HepG2 (cell line): ENCODE measurements at regions not wholly inside any gene's neighbourhood (a gene's known extent, or its start where the extent isn't known, plus 50 kb on each side); places are given as distances from the start of the nearest gene placed in this dataset.
A peak's percentile ranks its signal among the peaks of the same experiment; 100 is the strongest.

Experiments used
- ARNT2 ChIP-seq: sonication (generic); formaldehyde crosslinking; IDR thresholded peaks from 2 replicates; pipeline ENCODE4 v1.8.0; 2022; ENCODE audit warnings: mild to moderate bottlenecking, low read depth, missing genetic modification reagents, moderate library complexity
- ATRX ChIP-seq: sonication (generic); formaldehyde crosslinking; IDR thresholded peaks from 2 replicates; pipeline ENCODE4 v1.4.0; 2020; ENCODE audit warnings: missing genetic modification reagents, borderline replicate concordance
- CBX2 ChIP-seq, 2 experiments: fragments of 200-600 bp in 1 of 2; sonication (generic); formaldehyde crosslinking in 1 of 2; IDR thresholded peaks; 2 replicates each; pipeline versions ENCODE4 v1.7.0 to v1.8.1; 2018 to 2022; ENCODE audit warnings: low read depth in 2 of 2, low read length in 1 of 2, mild to moderate bottlenecking in 1 of 2, missing genetic modification reagents in 1 of 2
- CBX5 ChIP-seq: sonication (generic); formaldehyde crosslinking; IDR thresholded peaks from 2 replicates; pipeline ENCODE4 v1.4.0; 2020; ENCODE audit warnings: missing genetic modification reagents, borderline replicate concordance
- CENPT ChIP-seq: sonication (generic); formaldehyde crosslinking; IDR thresholded peaks from 2 replicates; pipeline ENCODE4 v1.8.0; 2022; ENCODE audit warnings: low read depth, mild to moderate bottlenecking, moderate library complexity, missing genetic modification reagents
- ERF ChIP-seq: IDR thresholded peaks from 2 replicates; pipeline ENCODE4 v1.6.1; 2018; ENCODE audit warnings: missing biosample characterization, missing genetic modification reagents
- IKZF1 ChIP-seq: fragments of 450-650 bp; IDR thresholded peaks from 2 replicates; pipeline ENCODE4 v1.7.1; 2016
- IRX3 ChIP-seq: sonication (generic); formaldehyde crosslinking; IDR thresholded peaks from 2 replicates; pipeline ENCODE4 v1.8.1; 2023; ENCODE audit warnings: mild to moderate bottlenecking, low read depth, missing genetic modification reagents, borderline replicate concordance
- ISX ChIP-seq: sonication (generic); formaldehyde crosslinking; conservative IDR thresholded peaks from 2 replicates; pipeline ENCODE4 v1.5.0; 2020; ENCODE audit warnings: missing genetic modification reagents
- JUNB ChIP-seq: sonication (generic); formaldehyde crosslinking; IDR thresholded peaks from 2 replicates; pipeline ENCODE4 v1.8.0; 2022; ENCODE audit warnings: missing genetic modification reagents, mild to moderate bottlenecking, borderline replicate concordance
- KDM3A ChIP-seq: IDR thresholded peaks from 2 replicates; pipeline ENCODE4 v1.6.1; 2018; ENCODE audit warnings: low read depth, missing compliant biosample characterization
- NBN ChIP-seq: fragments of 450-650 bp; conservative IDR thresholded peaks from 2 replicates; pipeline ENCODE4 v1.6.1; 2017
- RARA ChIP-seq: IDR thresholded peaks from 2 replicates; pipeline ENCODE4 v1.6.1; 2016; ENCODE audit warnings: missing genetic modification reagents, missing compliant biosample characterization
- SATB2 ChIP-seq: sonication (generic); formaldehyde crosslinking; IDR thresholded peaks from 2 replicates; pipeline ENCODE4 v1.5.0; 2020; ENCODE audit warnings: missing genetic modification reagents
- STAT5B ChIP-seq: sonication (generic); formaldehyde crosslinking; IDR thresholded peaks from 2 replicates; pipeline ENCODE4 v1.4.0; 2020; ENCODE audit warnings: missing genetic modification reagents
- TAF15 ChIP-seq: fragments of 200-400 bp; formaldehyde crosslinking; IDR thresholded peaks from one replicate; pipeline ENCODE4 v1.6.1; 2018; ENCODE audit warnings: mild to moderate bottlenecking, low read depth, low read length; ENCODE audit not compliant: poor library complexity, severe bottlenecking
- TCF7 ChIP-seq: sonication (generic); IDR thresholded peaks from 2 replicates; pipeline ENCODE4 v1.6.1; 2016; ENCODE audit warnings: antibody characterized with exemption, low read depth
- YEATS4 ChIP-seq: sonication (generic); formaldehyde crosslinking; IDR thresholded peaks from 2 replicates; pipeline ENCODE4 v1.4.0; 2020; ENCODE audit warnings: missing genetic modification reagents, borderline replicate concordance
- ZMYM3 ChIP-seq: sonication (generic); formaldehyde crosslinking; IDR thresholded peaks from 2 replicates; pipeline ENCODE4 v1.5.1; 2020; ENCODE audit warnings: mild to moderate bottlenecking, missing genetic modification reagents
- ZNF205 ChIP-seq: IDR thresholded peaks from 2 replicates; pipeline ENCODE4 v1.6.1; 2018; ENCODE audit warnings: missing biosample characterization, missing genetic modification reagents
- ZNF274 ChIP-seq: sonication (generic); formaldehyde crosslinking; IDR thresholded peaks from 2 replicates; pipeline ENCODE4 v1.5.1; 2020; ENCODE audit warnings: mild to moderate bottlenecking, missing genetic modification reagents
- ZNF552 ChIP-seq: sonication (generic); formaldehyde crosslinking; IDR thresholded peaks from 2 replicates; pipeline ENCODE4 v1.9.0; 2022; ENCODE audit warnings: missing genetic modification reagents, mild to moderate bottlenecking, borderline replicate concordance
- ZNF572 ChIP-seq: sonication (generic); formaldehyde crosslinking; IDR thresholded peaks from 2 replicates; pipeline ENCODE4 v1.5.1; 2020; ENCODE audit warnings: mild to moderate bottlenecking, missing genetic modification reagents
- ZNF672 ChIP-seq: sonication (generic); formaldehyde crosslinking; IDR thresholded peaks from 2 replicates; pipeline ENCODE4 v1.8.1; 2022; ENCODE audit warnings: missing genetic modification reagents
- ZNF737 ChIP-seq: sonication (generic); formaldehyde crosslinking; IDR thresholded peaks from 2 replicates; pipeline ENCODE4 v1.5.0; 2020; ENCODE audit warnings: missing genetic modification reagents, mild to moderate bottlenecking, borderline replicate concordance
- ZNF766 ChIP-seq: sonication (generic); formaldehyde crosslinking; IDR thresholded peaks from 2 replicates; pipeline ENCODE4 v1.5.0; 2020; ENCODE audit warnings: missing genetic modification reagents, borderline replicate concordance
- TF ChIP-seq, protein P1 (sequence below): sonication (generic); formaldehyde crosslinking; IDR thresholded peaks from 2 replicates; pipeline ENCODE4 v1.4.0; 2020; ENCODE audit warnings: missing genetic modification reagents
- TF ChIP-seq, protein P2 (sequence below): sonication (generic); formaldehyde crosslinking; IDR thresholded peaks from 2 replicates; pipeline ENCODE4 v1.4.0; 2020; ENCODE audit warnings: mild to moderate bottlenecking, missing genetic modification reagents

DNA sequence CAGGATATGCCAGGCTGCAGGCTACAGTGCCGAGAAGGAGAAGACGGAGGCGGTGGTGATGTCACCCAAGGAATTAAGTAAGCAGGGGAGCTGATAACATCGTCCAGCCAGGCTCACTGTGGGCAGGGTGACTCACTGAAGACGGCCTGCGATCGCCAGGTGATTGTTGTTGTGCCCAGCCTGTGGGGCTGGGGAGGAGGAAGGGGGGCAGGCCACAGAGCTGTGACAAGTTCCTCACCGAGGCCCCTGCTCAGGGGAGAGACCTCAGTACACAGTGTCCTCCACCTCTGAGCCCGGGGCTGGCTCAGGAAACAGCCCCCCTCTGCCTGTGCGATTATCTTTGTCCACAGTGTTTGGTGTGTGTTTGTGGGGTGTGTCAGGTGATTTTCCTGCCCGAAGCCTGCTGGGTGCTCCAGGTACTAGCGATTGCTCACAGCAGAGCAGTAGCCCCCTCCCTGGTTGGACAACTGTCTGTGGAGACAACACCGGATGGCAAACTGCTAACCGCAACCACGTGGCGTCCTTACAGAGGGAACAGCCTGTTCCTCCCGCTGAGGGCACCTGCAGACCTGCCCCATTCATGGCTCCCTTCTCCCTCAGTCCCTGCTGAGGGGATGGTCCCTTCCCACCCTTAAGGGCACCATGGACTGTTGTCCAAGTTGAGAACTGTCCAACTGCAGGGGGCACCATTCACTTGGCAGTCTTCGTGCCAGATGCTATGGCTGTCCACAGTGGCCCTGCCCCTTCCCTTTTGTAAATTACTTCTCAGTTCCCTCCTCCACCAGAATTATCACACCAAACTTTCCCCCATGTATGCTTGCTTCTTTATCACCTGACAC, 95.1 kb downstream of the ZFP36L2 start (continued):
- TF ChIP-seq ZNF552 (CRISPR knock-in tag): no peak; the same call in 1 of the 2 replicates
- peak; percentile 91 for TF ChIP-seq ERF (CRISPR knock-in tag)
- no peak; the same call in none of the 2 replicates for TF ChIP-seq KDM3A (CRISPR knock-in tag)
- no peak for TF ChIP-seq ZNF672 (CRISPR knock-in tag)
- TF ChIP-seq, protein P1, sequence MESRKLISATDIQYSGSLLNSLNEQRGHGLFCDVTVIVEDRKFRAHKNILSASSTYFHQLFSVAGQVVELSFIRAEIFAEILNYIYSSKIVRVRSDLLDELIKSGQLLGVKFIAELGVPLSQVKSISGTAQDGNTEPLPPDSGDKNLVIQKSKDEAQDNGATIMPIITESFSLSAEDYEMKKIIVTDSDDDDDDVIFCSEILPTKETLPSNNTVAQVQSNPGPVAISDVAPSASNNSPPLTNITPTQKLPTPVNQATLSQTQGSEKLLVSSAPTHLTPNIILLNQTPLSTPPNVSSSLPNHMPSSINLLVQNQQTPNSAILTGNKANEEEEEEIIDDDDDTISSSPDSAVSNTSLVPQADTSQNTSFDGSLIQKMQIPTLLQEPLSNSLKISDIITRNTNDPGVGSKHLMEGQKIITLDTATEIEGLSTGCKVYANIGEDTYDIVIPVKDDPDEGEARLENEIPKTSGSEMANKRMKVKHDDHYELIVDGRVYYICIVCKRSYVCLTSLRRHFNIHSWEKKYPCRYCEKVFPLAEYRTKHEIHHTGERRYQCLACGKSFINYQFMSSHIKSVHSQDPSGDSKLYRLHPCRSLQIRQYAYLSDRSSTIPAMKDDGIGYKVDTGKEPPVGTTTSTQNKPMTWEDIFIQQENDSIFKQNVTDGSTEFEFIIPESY (CRISPR knock-in tag): peak; percentile 94
- TF ChIP-seq STAT5B (CRISPR knock-in tag): no peak
- no peak for TF ChIP-seq IKZF1
- no peak for TF ChIP-seq JUNB (CRISPR knock-in tag)
- TF ChIP-seq ZNF274 (CRISPR knock-in tag): no peak
- peak; percentile 84 for TF ChIP-seq ZMYM3 (CRISPR knock-in tag)
- TF ChIP-seq NBN: no peak
- no peak for TF ChIP-seq SATB2
- peak; percentile 81; the same call in 1 of the 2 replicates for TF ChIP-seq CBX5 (CRISPR knock-in tag)
- TF ChIP-seq ZNF205 (CRISPR knock-in tag): peak; percentile 69; the same call in 1 of the 2 replicates
- no peak for TF ChIP-seq CBX2 (IDR thresholded peaks at IDR 0.05; ENCODE audit: low read depth, low read length)
- TF ChIP-seq CBX2 (CRISPR knock-in tag; IDR thresholded peaks at IDR 0.05; ENCODE audit: low read depth): no peak; the same call in 1 of the 2 replicates
- TF ChIP-seq TAF15: no peak
- TF ChIP-seq ISX (CRISPR knock-in tag): no peak
- TF ChIP-seq TCF7: no peak
- peak; percentile 68; the same call in 1 of the 2 replicates for TF ChIP-seq ZNF766 (CRISPR knock-in tag)
- TF ChIP-seq, protein P2, sequence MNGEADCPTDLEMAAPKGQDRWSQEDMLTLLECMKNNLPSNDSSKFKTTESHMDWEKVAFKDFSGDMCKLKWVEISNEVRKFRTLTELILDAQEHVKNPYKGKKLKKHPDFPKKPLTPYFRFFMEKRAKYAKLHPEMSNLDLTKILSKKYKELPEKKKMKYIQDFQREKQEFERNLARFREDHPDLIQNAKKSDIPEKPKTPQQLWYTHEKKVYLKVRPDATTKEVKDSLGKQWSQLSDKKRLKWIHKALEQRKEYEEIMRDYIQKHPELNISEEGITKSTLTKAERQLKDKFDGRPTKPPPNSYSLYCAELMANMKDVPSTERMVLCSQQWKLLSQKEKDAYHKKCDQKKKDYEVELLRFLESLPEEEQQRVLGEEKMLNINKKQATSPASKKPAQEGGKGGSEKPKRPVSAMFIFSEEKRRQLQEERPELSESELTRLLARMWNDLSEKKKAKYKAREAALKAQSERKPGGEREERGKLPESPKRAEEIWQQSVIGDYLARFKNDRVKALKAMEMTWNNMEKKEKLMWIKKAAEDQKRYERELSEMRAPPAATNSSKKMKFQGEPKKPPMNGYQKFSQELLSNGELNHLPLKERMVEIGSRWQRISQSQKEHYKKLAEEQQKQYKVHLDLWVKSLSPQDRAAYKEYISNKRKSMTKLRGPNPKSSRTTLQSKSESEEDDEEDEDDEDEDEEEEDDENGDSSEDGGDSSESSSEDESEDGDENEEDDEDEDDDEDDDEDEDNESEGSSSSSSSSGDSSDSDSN (CRISPR knock-in tag): peak; percentile 69; the same call in 1 of the 2 replicates
- peak; percentile 75; the same call in 1 of the 2 replicates for TF ChIP-seq YEATS4 (CRISPR knock-in tag)
- TF ChIP-seq ARNT2 (CRISPR knock-in tag): peak; percentile 42; the same call in 1 of the 2 replicates
- no peak for TF ChIP-seq ZNF737 (CRISPR knock-in tag)
- TF ChIP-seq IRX3 (CRISPR knock-in tag): no peak
- peak; percentile 76 for TF ChIP-seq RARA (CRISPR knock-in tag)
- TF ChIP-seq CENPT (CRISPR knock-in tag): no peak
- 0 out of 2 replicates have a peak, but pooled peaks have one; percentile 49 for TF ChIP-seq ATRX (CRISPR knock-in tag)
- TF ChIP-seq ZNF572 (CRISPR knock-in tag): peak; percentile 95; the same call in 1 of the 2 replicates
